Right lobe of liver (tissue), 4 donors: ENCODE measurements at regions not wholly inside any gene's neighbourhood (a gene's known extent, or its start where the extent isn't known, plus 50 kb on each side); places are given as distances from the start of the nearest gene placed in this dataset.

Source experiments
- CTCF ChIP-seq, 4 donors: fragments of 200-600 bp in 3 of 4; fragments of 450-650 bp in 1 of 4; IDR thresholded peaks; one replicate each; pipeline versions ENCODE4 v1.5.1 to v1.8.0; 2016 to 2022; ENCODE audit warnings: antibody characterized with exemption in 4 of 4, mild to moderate bottlenecking in 2 of 4
- POLR2A ChIP-seq: fragments of 450-650 bp; IDR thresholded peaks from one replicate; pipeline ENCODE4 v1.6.1; 2017; ENCODE audit warnings: antibody characterized with exemption, mild to moderate bottlenecking
- donor health status: DM: no; HTN: no; CAD: no.
- donor health status: DM: no; HTN: no; CAD: no.
- donor health status: DM: no; HTN: yes; CAD: no.

GRCh38 chr15:96201696-96202095 is 128.8 kb upstream of the NR2F2 start:
- TF ChIP-seq CTCF (IDR thresholded peaks at IDR 0.05): no peak
- TF ChIP-seq POLR2A: no peak
